NOMO-1 treated with DMSO at 0.1 percent for 48 hours (cell line): ENCODE measurements at regions not wholly inside any gene's neighbourhood (a gene's known extent, or its start where the extent isn't known, plus 50 kb on each side); places are given as distances from the start of the nearest gene placed in this dataset.

Source experiments
- DNase-seq: peaks from one replicate; lab custom pipeline; 2025; ENCODE audit not compliant: unreplicated experiment; lab: John Stamatoyannopoulos, UW

- DNase-seq = no peak
These were observed 252.1 kb upstream of the ZNF608 start for GRCh38 chr5:124998520-124998919.

GRCh38 chr5:125002727-125003598 lies 256.5 kb upstream of the ZNF608 start:
- peak; percentile 52 for DNase-seq

DNA sequence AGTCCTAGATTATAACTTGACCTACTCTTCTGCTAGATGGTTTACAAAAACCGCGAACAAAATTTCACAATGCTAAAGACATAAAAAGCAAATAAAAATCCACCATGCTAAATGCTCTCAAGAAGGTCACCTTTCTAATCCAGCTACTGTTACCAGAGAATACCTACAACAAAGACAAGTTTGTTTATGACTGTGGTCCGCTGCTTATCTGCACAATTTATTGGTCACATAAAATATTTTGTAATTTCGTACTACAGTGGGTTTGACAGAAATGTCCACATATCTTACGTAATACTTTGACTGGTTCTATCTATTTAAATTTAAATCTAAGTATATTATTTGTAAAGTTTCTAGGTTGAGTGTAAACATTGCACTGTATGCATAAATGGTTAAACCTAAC lies 257.6 kb upstream of the ZNF608 start:
- peak; percentile 11 for DNase-seq

GRCh38 chr5:125005266-125005665 lies 258.8 kb upstream of the ZNF608 start:
- DNase-seq = peak; percentile 22

DNA sequence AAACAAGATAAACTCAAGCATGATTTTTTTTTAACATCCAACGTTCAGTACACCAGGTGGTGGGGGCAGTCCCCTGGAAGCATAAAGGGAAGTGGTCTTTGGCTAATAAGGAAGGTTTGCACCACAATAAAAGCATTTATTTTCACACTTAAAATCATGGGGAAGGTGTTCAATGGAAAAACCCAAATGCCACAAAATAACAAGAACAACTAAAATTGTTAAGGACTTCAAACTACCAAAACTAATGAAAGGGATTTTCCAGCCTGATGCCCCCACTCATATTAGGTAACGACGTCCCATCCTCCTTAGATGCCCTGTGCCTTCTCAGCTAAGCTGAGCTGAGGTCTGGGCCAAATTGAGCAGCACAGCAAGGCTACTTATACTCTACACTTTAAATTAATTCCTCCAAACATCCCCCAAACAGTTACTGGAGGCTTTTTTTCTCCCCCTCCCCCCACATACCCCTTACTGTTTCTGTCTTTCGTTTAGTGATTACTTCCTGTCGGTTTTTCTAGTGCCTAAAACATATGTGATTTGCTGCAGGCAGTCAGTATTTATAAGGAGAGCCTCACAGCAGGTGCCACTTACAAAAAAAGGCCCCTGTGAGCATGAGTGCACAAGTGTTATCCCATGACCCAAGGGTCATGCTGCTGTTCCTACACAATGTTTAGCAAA lies 259.7 kb upstream of the ZNF608 start:
- DNase-seq = peak; percentile 7

DNA sequence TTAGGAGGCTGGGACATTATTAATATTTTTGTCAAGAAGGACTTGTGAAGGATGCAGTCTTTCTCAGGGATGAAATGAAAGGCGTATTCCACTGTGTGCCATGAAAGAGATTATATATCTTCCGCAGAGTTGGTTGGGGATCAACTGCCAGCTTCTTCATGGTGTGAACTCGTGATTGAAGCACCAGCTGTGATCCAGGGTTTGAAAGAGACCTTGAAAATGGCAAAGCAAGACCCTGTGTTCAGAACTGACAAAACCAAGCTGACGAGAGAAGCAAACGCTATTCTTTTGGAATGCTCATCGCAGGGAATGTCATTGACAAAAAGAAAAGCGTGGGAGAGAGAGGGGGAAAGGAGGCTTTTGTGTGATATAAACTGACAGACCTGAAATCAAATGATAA lies 263.9 kb upstream of the ZNF608 start:
- DNase-seq = no peak

- DNase-seq = no peak
These were observed 264.6 kb upstream of the ZNF608 start for GRCh38 chr5:125011014-125011413.

DNA sequence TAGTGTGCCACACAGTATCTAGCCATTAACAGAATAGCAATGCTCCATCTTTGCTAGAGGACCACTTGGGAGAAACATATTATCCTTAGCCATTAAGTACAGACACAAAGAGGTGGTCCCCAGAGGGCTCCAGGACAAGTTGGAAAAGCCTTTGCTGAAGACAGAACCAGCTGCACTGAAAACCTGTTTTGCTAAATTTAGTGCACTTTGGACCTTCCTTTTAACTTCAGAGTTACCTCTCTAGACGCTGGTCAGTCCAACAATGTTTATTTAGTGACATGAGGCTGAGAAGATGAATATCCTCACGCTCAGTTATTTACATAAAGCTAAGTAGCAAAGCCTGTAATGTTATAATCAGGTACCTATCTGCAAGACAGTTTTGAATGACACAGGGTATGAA lies 265.0 kb upstream of the ZNF608 start:
- DNase-seq = no peak

DNA sequence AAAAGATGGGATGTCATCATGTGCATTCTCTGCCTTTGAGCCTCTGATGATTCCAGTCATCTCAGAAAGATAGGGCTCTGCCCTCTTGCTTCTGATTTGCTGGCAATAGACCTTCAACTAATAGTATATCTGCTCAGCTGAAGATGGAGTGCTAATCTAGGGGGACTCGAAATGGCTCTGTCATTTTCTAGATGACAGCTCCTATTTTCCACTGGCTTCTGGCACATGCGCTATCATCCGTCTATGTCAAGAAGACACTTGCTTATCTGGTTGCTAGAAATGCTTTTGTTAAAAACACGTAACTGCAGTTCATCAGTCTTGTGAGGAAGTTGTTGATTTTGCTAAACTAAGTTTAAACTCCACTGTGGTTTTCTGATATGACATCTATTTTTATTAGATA lies 265.5 kb upstream of the ZNF608 start:
- no peak for DNase-seq

GRCh38 chr5:125012727-125013451 lies 266.4 kb upstream of the ZNF608 start:
- no peak for DNase-seq

GRCh38 chr5:125014202-125014601 lies 267.8 kb upstream of the ZNF608 start:
- no peak for DNase-seq

DNA sequence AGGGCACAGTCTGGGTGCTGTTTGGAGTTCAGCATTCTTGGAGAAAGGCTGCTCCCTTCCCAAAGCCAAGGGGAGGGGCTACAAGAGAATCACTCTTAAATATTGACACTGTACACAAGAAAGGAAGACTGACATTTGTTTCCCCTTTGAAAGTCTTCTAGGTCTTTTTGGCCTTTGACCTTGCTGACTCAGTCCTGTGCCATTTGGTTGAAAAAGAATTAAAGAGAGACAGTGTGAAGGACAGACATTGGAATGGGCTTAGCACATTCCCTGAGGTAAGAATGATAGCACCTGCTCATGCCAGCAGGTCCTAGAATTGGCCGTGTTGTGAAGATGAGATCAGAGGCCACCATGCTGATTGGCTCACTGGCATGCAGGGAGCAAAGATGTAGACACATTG lies 271.4 kb upstream of the ZNF608 start:
- DNase-seq = no peak

GRCh38 chr5:125023673-125024072 lies 277.2 kb upstream of the ZNF608 start:
- DNase-seq = no peak

DNA sequence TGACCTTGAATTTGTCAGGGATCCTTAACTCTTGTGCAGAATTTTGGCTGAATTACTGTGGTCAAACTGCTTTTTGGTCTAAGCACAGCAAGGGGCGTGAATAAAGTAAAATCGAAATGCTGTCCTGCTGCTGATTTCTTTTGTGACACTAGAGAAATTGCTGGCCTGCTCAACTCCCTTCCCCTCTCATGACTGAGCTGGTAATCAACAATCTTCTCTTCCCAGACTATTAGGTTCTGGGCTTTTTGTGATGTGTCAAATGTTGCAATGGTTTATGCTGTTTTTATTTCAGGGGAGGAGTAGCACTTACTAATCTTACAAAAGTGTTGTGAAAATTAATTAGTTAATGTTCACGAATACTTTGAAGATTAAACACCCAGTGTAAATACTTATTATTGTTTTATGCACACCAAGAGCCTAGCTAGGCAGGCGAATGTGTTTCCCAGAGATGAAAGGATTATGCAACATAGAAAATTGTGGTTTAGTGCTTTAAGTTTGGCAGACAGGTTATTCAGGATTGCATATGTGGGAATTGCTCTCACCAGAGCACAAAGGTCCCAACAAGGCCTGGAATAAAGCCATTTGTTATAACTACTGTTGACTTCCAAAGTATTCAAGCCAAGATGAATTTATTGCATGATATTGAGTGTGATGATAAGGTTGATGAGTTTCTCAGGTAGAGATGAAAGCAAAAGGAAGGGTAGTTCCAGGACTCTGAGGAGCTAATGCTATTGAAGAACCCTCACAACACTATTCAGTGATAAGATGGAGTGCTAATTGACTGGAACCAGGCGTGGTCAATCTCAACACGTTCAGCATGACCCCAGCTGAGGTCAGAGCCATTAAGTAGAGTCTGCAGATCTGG lies 280.7 kb upstream of the ZNF608 start:
- no peak for DNase-seq

DNA sequence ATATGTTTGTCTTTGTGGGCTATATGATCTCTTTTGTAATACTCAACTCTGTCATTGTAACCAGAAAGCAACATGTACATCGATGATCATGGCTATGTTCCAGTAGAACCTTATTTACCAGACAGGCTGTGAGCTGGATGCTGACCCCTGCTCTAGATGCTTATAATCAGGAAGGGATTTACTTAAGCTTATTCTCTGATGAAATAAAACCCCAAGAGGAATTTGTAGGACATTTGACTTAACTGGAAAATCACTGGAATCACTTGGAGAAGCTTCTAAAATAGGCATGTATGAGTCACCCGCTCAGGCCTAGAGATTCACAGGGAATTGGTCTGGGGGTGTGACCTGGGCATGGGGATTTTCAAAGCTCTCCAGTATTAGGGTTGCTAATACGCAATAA lies 285.8 kb upstream of the ZNF608 start:
- DNase-seq = no peak

- no peak for DNase-seq
These were observed 287.2 kb upstream of the ZNF608 start for GRCh38 chr5:125033602-125034001.

DNA sequence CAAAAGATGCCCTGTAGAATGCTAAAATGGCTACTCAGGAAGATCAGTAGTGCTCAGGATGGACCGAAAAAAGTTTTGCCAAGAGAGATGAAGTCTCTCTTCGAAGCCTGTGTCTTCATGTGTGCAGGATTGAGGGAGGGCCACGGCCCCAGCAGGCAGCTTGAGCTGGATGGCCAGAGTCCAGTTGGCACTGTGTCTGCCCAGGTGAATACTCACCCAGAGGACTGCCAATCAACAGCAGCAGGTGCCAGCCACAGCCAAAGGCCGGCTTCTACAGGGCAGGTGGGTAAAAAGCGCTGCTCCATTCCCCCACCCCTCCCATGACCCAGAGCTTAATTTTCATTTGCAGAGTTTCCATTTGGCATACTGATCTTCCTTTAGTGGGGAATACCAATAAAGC lies 287.9 kb upstream of the ZNF608 start:
- DNase-seq = no peak

DNA sequence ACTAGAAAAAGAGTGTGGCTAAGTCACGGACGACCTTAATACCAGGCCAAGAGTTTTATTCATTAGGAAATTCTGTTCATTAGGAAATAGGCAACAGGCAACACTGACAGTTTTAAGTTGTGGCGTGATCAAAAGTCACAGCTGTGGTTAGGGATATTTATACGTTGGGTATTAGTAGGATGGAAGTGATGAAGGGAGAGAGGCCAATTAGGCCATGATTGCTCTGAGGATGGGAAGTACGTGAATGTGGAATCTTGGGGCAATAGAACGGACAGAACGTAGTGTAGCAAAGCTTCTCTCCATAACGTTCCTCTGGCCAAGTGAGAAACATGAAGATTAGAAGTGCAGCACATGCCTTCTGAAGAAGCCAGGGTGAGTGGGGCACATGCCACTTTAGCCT lies 290.1 kb upstream of the ZNF608 start:
- no peak for DNase-seq

DNA sequence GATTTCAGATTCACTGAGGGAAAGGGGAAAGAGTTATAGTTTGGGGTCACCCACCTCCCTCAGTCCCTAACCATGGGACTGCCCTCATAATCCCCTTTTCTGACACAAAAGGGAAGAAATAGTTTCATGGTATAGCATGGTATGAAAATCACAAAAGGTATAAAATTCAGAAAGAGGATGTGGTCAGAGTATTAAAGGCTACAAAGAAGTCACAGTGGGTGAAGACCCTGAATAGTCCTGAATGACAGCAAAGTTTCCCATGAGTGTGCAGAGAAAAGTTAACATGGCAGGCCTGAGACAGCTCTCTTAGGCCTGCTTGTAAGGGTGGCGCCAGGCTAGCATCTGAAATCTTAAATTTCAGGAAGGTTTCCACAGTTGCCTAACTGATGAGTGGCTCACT lies 290.6 kb upstream of the ZNF608 start:
- DNase-seq = no peak

GRCh38 chr5:125037530-125037929 lies 291.1 kb upstream of the ZNF608 start:
- no peak for DNase-seq

GRCh38 chr5:125038477-125038876 lies 292.0 kb upstream of the ZNF608 start:
- DNase-seq = no peak
